Osteocyte (in vitro differentiated cells): ENCODE measurements at regions not wholly inside any gene's neighbourhood (a gene's known extent, or its start where the extent isn't known, plus 50 kb on each side); places are given as distances from the start of the nearest gene placed in this dataset.

ENCODE experiments used
- DNase-seq: peaks from one replicate; pipeline ENCODE4 v3.0.0; 2021; ENCODE audit warnings: mixed read lengths; ENCODE audit not compliant: unreplicated experiment; ENCODE audit errors: extremely low spot score
- H3K27ac Mint-ChIP-seq: one replicate; pipeline ENCODE4 v1.8.0; 2021; ENCODE audit warnings: mild to moderate bottlenecking, mixed read lengths; ENCODE audit not compliant: unreplicated experiment
- H3K27me3 Mint-ChIP-seq: one replicate; pipeline ENCODE4 v1.8.0; 2021; ENCODE audit warnings: mixed read lengths; ENCODE audit not compliant: unreplicated experiment
- H3K36me3 Mint-ChIP-seq: one replicate; pipeline ENCODE4 v1.8.0; 2021; ENCODE audit warnings: mixed read lengths; ENCODE audit not compliant: unreplicated experiment
- H3K4me1 Mint-ChIP-seq: one replicate; pipeline ENCODE4 v1.8.0; 2021; ENCODE audit warnings: mixed read lengths; ENCODE audit not compliant: unreplicated experiment
- H3K4me3 Mint-ChIP-seq: one replicate; pipeline ENCODE4 v1.8.0; 2021; ENCODE audit warnings: mild to moderate bottlenecking, moderate library complexity, mixed read lengths; ENCODE audit not compliant: unreplicated experiment
- H3K9me3 Mint-ChIP-seq: one replicate; pipeline ENCODE4 v1.8.0; 2021; ENCODE audit warnings: mixed read lengths; ENCODE audit not compliant: unreplicated experiment
- CTCF ChIP-seq: fragments of 200-600 bp; sonication (generic); IDR thresholded peaks from 2 replicates; pipeline ENCODE4 v1.5.0; 2021; ENCODE audit warnings: antibody characterized with exemption, mild to moderate bottlenecking, moderate library complexity

DNA sequence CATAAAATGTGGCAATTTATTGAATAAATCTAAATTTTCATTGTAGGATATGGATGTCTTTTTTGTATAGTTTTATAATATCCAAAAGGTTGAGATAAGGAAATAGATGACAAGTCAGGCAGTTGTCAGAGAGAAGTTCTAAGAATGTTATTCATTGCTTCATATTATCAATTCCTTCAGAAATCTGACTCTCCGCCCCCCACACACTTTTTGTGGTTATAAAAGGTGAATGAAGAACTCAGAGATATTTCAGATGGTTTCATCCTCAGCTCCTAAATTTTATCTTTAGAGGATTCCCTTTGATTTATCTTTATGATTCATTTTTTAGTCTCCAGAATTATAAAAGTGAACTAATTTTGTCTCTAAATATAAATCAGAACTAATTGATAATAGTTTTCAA lies 136.1 kb upstream of the NOX3 start:
- no peak for TF ChIP-seq CTCF

GRCh38 chr6:155589190-155589589 lies 133.6 kb upstream of the NOX3 start:
- no peaks in the 10 kb centered on the region for H3K36me3 Mint-ChIP-seq
- no peak overlapping the region for H3K4me3 Mint-ChIP-seq
- peaks cover 5% of the 10 kb centered on the region for H3K27me3 Mint-ChIP-seq
- H3K4me1 Mint-ChIP-seq = no peaks in the 10 kb centered on the region
- no peak for DNase-seq
- H3K27ac Mint-ChIP-seq = no peak overlapping the region
- H3K9me3 Mint-ChIP-seq = no peaks in the 10 kb centered on the region
- no peak for TF ChIP-seq CTCF

More for the DNA sequence above, 136.1 kb upstream of the NOX3 start:
- Mint-ChIP-seq H3K9me3 (no peaks in the 10 kb centered on the region), H3K27me3 (peaks cover 17% of the 10 kb centered on the region), H3K36me3 (no peaks in the 10 kb centered on the region), H3K27ac (no peak overlapping the region), H3K4me1 (no peaks in the 10 kb centered on the region), H3K4me3 (no peak overlapping the region)
- DNase-seq = no peak

DNA sequence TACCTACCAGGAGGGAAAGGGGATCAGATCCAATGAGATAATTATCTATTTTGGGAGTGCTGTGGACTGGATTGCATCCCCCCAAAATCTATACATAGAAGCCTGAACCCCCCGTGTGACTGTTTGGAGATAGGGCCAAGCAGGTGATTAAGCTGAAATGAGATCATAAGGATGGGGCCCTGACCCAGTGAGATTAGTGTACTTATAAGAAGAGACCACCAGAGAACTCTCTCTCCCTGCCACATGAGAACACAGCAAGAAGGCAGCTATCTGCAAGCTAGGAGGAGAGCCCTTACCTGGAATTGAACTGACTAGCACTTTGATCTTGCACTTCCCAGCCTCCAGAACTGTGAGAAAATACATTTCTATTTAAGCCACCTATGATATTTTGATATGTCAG lies 132.2 kb upstream of the NOX3 start:
- TF ChIP-seq CTCF = no peak
- Mint-ChIP-seq H3K27ac (no peak overlapping the region), H3K4me1 (no peaks in the 10 kb centered on the region), H3K4me3 (no peak overlapping the region), H3K27me3 (peaks cover 5% of the 10 kb centered on the region), H3K9me3 (no peaks in the 10 kb centered on the region), H3K36me3 (no peaks in the 10 kb centered on the region)
- no peak for DNase-seq

GRCh38 chr6:155586090-155586489 lies 130.5 kb upstream of the NOX3 start:
- Mint-ChIP-seq H3K9me3 (no peaks in the 10 kb centered on the region), H3K4me3 (no peak overlapping the region), H3K36me3 (no peaks in the 10 kb centered on the region), H3K27ac (no peak overlapping the region), H3K27me3 (no peaks in the 10 kb centered on the region), H3K4me1 (no peaks in the 10 kb centered on the region)
- no peak for TF ChIP-seq CTCF
- DNase-seq = no peak

DNA sequence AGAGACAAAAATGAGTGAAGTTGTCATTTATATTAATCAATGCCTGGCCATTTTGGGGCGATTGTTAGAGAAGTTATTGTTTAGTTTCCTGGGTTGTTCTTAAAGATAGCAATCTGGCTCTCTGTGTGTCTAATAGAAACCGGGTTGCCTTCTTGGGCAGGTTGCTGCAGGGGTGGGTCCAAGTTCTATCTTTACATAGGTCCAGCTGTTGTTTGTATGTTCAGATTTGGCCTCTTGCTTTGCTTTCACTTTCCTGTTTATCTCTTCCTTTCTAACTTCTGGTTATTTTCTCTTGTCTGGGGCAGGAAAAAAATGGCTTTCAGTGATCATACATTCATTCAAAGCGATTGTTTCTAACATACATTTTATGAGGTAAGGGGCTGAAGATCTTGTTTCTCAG lies 128.4 kb upstream of the NOX3 start:
- no peaks in the 10 kb centered on the region for H3K9me3 Mint-ChIP-seq
- DNase-seq = no peak

More for the DNA sequence above, 128.4 kb upstream of the NOX3 start:
- no peak overlapping the region for H3K4me3 Mint-ChIP-seq
- peaks cover 3% of the 10 kb centered on the region for H3K27me3 Mint-ChIP-seq
- H3K36me3 Mint-ChIP-seq = no peaks in the 10 kb centered on the region
- no peaks in the 10 kb centered on the region for H3K4me1 Mint-ChIP-seq
- TF ChIP-seq CTCF = no peak
- no peak overlapping the region for H3K27ac Mint-ChIP-seq
